GM19025 (cell line): ENCODE measurements at regions not wholly inside any gene's neighbourhood (a gene's known extent, or its start where the extent isn't known, plus 50 kb on each side); places are given as distances from the start of the nearest gene placed in this dataset.

Experiments
- ATAC-seq: cut with Tn5 transposase; IDR thresholded peaks from one replicate; pipeline ENCODE4 v1.9.1; 2021; ENCODE audit warnings: mild to moderate bottlenecking, low read depth, moderate library complexity; ENCODE audit not compliant: unreplicated experiment

GRCh38 chr17:72579990-72580320, 459.1 kb downstream of the SOX9 start:
- no peak for ATAC-seq

- no peak for ATAC-seq
Observed at GRCh38 chr17:72580321-72581127, 459.7 kb downstream of the SOX9 start.

DNA sequence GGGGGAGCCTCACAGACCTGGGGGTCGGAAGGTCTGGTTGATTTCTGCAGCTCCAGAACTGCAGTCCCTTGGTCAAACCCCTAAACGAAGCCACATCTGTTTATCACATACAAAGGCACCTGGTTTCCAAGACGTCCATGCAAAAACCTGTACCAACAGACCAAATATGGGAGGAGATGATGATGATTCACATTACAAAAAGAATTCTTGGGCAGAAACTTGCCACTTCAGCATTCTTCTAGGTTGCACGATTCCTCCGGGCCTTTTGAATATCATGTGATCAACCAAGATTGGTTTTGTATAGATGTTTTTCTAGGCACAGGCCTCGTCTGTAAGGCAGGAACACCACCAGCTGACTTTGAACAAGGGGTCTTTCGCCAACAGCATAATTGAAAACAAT, 466.3 kb downstream of the SOX9 start:
- ATAC-seq: no peak

DNA sequence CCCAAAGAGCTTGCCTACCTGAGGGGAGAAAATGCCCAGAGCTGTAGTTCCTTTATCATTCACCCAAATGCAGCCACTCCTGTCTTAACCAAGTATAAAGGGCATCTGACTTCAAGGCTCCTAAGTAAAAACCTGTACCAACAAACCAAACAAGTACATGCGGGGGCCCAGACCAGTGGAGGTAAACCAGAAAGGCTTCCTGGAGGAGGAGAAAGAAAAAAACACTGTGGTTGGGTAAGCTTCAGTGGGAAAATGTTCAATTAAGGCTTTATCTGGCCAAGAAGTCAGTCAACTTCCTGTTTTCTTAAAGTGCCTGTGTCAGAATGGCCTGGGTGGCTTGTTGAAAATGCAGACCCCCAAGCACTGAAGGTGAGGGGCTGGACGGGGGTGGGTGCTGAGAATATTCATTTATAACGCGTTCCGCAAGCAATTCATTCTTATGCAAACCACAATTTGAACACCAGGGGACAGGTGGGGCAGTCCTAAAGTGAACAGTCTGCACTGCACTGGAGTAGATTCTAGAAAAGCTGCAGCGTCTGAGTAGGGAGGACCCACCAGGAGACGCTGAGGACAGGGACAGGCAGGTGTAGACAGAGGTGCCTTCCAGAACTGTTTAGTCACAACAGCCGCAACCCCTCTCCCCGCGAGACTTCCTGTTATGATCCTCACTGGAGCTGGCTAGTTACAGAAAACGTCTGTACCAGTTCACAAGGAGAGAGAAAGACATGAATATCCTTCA, 467.1 kb downstream of the SOX9 start:
- ATAC-seq: no peak

GRCh38 chr17:72588561-72588960, 467.7 kb downstream of the SOX9 start:
- no peak for ATAC-seq

GRCh38 chr17:72588961-72589360, 468.1 kb downstream of the SOX9 start:
- no peak for ATAC-seq

DNA sequence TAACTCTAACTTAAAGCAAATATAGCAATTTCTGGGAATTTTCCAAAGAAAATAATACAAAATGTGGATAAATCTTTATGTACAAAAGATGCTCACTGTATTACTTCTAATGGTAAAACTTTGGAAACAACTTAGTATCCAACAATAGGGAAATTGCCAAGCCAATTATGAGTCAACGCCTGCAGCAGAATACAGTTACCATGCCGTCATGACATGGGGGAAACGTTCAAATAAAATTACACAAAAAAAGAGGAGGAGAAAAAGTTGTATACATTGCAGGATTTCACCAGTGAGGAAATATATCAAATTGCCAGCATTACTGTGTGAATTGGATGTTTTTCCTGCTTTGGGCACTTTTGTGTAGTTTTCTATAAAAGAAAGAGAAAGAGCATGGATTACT, 469.6 kb downstream of the SOX9 start:
- ATAC-seq: no peak

DNA sequence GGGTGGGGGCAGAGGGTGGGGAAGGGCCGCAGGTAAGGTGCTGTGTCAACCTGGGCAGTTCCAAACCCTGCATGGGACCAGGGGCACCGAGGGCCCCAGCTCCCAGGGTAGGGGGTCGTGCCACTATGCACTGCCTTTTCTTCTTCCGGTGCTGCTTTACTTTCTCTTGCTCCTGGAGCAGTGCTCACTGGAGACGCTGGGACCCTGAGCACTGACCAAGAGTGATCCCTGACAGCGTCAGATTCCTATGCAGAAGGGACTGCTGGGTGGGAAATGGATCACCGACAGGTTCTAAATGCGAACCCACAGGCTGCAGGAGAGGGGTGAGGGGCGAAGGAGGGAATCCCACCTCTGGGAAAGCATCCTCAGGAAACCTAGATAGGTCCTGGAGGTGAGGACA, 470.1 kb downstream of the SOX9 start:
- ATAC-seq: no peak

GRCh38 chr17:72591289-72592241, 470.7 kb downstream of the SOX9 start:
- no peak for ATAC-seq

DNA sequence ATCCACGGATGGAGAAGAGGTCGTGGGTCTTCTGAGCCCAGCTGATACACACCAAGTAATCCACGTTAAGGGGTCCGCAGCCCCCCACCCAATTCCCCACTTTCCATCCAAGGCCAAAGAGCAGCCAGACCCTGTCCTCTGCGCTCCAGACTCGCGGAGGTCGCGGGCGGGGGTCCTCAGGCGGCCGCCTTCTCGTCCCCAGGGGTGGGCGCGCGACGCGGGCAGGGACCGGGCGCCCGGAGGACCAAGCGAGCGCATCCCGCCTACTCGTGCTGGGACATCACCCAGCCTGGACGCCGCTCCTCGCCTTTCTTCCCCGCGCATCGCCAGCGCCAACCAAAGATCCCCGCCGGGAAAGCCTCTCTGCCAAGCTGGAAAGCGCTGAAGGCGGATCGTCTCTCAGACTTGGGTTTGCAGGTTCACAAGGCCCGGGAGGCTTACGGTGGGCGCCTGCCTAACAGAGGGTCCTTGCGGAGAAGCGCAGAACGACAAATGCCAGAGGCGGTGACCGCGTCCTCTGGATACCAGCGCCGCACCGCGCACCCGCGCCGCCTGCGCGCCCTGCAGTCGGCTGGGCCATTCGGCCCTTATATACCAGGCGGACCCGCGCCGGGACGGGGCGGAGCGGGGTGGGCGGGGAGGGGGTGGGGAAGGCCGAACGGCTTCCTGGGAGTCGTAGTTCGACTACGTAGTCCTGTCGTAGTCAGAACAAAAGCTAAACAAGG, 471.6 kb downstream of the SOX9 start:
- peak; percentile 64 for ATAC-seq

DNA sequence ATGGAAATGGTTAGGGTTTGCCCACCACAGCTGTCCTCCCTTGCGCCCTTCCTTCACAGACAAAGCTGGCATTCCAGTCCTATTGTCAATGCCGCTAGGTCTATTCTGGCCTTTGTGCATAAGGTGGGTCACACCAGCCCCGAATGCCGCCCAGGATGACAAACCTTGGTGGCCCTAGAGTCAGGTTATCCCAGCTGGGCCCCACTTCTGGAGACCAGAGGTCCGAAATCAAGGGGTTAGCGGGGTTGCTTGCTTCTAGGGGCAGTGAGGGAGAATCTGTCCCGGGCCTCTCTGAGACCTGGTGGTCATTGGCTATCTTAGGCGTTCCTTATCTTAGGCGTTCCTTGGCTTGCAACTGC, 472.1 kb downstream of the SOX9 start:
- ATAC-seq: no peak

DNA sequence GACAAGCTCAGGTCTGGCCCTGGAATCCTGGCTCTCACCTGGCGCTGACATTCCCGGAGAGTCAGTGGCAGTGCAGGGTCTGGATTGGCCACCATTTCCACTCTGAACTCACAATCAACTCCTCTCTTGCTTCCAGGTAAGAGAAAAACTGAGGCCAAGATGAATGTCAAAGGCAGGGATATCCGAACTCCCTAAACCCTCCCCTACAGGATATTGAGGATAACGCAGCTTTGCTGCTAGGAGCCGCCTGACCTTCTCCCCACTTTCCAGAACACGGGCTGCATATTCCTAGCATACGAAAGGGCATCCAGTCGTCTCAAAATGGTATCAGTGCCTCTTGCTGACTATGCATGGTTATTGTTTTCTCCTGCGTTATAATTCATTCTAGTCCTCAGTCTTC, 473.4 kb downstream of the SOX9 start:
- no peak for ATAC-seq
